Pancreas (tissue), 10 donors: ENCODE measurements at regions not wholly inside any gene's neighbourhood (a gene's known extent, or its start where the extent isn't known, plus 50 kb on each side); places are given as distances from the start of the nearest gene placed in this dataset.
A peak's percentile ranks its signal among the peaks of the same experiment; 100 is the strongest.

ENCODE experiments used
- ATAC-seq, 4 donors: fragments of 200-7000 bp; cut with Tn5 transposase; one replicate each; pipeline versions ENCODE4 v1.8.0 to v1.9.1; 2020; ENCODE audit warnings: mild to moderate bottlenecking in 4 of 4, moderate library complexity in 4 of 4
- DNase-seq, 6 donors: peaks; one replicate each; pipeline ENCODE4 v3.0.0-alpha.2; 2020
- FAIRE-seq: peaks from 2 replicates; lab custom pipeline; 2012; peaks lifted over from hg19 to GRCh38; lab: Jason Lieb, UNC
- H3K27ac ChIP-seq, 4 donors: fragments of 200-600 bp; sonication (generic); 1 replicate in 3 of 4; 2 replicates in 1 of 4; pipeline versions ENCODE4 v1.5.0 to v1.8.0; 2020
- H3K27me3 ChIP-seq, 4 donors: fragments of 200-600 bp; one replicate each; pipeline ENCODE4 v1.8.0; 2021
- H3K36me3 ChIP-seq, 3 donors: fragments of 200-600 bp; sonication (generic) in 1 of 3; one replicate each; pipeline versions ENCODE4 v1.5.0 to v1.8.0; 2020 to 2021
- H3K4me1 ChIP-seq, 3 donors: fragments of 200-600 bp; one replicate each; pipeline ENCODE4 v1.8.0; 2021
- H3K4me3 ChIP-seq, 4 donors: fragments of 200-600 bp; sonication (generic) in 2 of 4; one replicate each; pipeline versions ENCODE4 v1.5.0 to v1.8.0; 2020 to 2021
- H3K9me3 ChIP-seq, 4 donors: fragments of 200-600 bp; one replicate each; pipeline ENCODE4 v1.8.0; 2021
- CTCF ChIP-seq, 4 donors: fragments of 200-600 bp; sonication (generic) in 3 of 4; IDR thresholded peaks; one replicate each; pipeline versions ENCODE4 v1.5.0 to v1.8.0; 2021; ENCODE audit warnings: antibody characterized with exemption in 4 of 4
- WGBS, 2 donors: extraction: QIAGEN DNeasy Blood & Tissue Kit; methylation state at CpG; one replicate each; pipeline ENCODE4 v1.1.7; 2013; 5-methylcytosine and 5-hydroxymethylcytosine counted together
- intact Hi-C, 3 donors: fragments of 100-400 bp; cut with DNase I; formaldehyde crosslinking; loops; one replicate each; pipeline versions ENCODE4 v1.11.1 to v1.14.2; 2022
- donor health status: healthy with polysubstance abuse.
- donor health status: DM: no; HTN: no; CAD: no; lungs with moderate emphysema.
- donor health status: DM: no; HTN: no; CAD: no.
- donor health status: control.
- donor health status: control.
- donor health status: Bipolar disorder and iron deficiency.
- donor health status: DM: yes; HTN: yes; CAD: no.
- donor health status: DM: no; HTN: no; CAD: no.
- donor health status: DM: no; HTN: no; CAD: no.
- donor health status: DM: yes; HTN: yes; CAD: no.

- Histone ChIP-seq H3K9me3 (no peaks in the 10 kb centered on the region), H3K36me3 (no peaks in the 10 kb centered on the region), H3K4me3 (no peak overlapping the region), H3K27me3 (no peaks in the 10 kb centered on the region), H3K27ac (no peak overlapping the region), H3K4me1 (no peaks in the 10 kb centered on the region)
- no peak for ATAC-seq
- intact Hi-C loops: no loop called here
- DNase-seq: no peak
- no peak for FAIRE-seq
- no peak for TF ChIP-seq CTCF (IDR thresholded peaks at IDR 0.05)
- 76 to 79% methylated on average over 3 of the region's 3 CpGs for WGBS, 2 donors
Observed at GRCh38 chr15:67968966-67969365, 85.1 kb upstream of the PIAS1 start.

- Histone ChIP-seq H3K4me1 (no peaks in the 10 kb centered on the region), H3K36me3 (no peaks in the 10 kb centered on the region), H3K27ac (no peak overlapping the region), H3K4me3 (no peak overlapping the region), H3K9me3 (no peaks in the 10 kb centered on the region), H3K27me3 (no peaks in the 10 kb centered on the region)
- DNase-seq: no peak
- ATAC-seq: no peak
- 69 to 87% methylated on average over 3 of the region's 3 CpGs for WGBS, 2 donors
- intact Hi-C loops: no loop called here
- TF ChIP-seq CTCF (IDR thresholded peaks at IDR 0.05): no peak
- FAIRE-seq: no peak
Observed at GRCh38 chr15:67969892-67970291, 84.2 kb upstream of the PIAS1 start.

- TF ChIP-seq CTCF (IDR thresholded peaks at IDR 0.05): no peak
- 20 to 27% methylated on average over 4 of the region's 4 CpGs for WGBS, 2 donors
- no peak for FAIRE-seq
- H3K36me3 ChIP-seq: no peaks in the 10 kb centered on the region
- no peaks in the 10 kb centered on the region for H3K9me3 ChIP-seq
- H3K4me1 ChIP-seq: no peaks in the 10 kb centered on the region
- no peak overlapping the region for H3K4me3 ChIP-seq
- H3K27ac ChIP-seq: no peak overlapping the region
- peak in 2 of 4 donors; percentile 46 to 67 for ATAC-seq
- H3K27me3 ChIP-seq: no peaks in the 10 kb centered on the region
- no peak for DNase-seq
- intact Hi-C loops: no loop called here
Observed at GRCh38 chr15:67972377-67972776, 81.7 kb upstream of the PIAS1 start.

GRCh38 chr15:67973846-67974245 is 80.3 kb upstream of the PIAS1 start:
- 90 to 92% methylated on average over 4 of the region's 4 CpGs for WGBS, 2 donors
- DNase-seq: no peak
- no peak for ATAC-seq
- Histone ChIP-seq H3K4me1 (no peaks in the 10 kb centered on the region), H3K9me3 (no peaks in the 10 kb centered on the region), H3K36me3 (no peaks in the 10 kb centered on the region), H3K4me3 (no peak overlapping the region), H3K27ac (no peak overlapping the region), H3K27me3 (no peaks in the 10 kb centered on the region)
- no peak for FAIRE-seq
- intact Hi-C loops: no loop called here
- TF ChIP-seq CTCF (IDR thresholded peaks at IDR 0.05): no peak

GRCh38 chr15:67976506-67977073 is 77.5 kb upstream of the PIAS1 start:
- FAIRE-seq: no peak
- Histone ChIP-seq H3K4me1 (no peaks in the 10 kb centered on the region), H3K4me3 (no peak overlapping the region), H3K9me3 (no peaks in the 10 kb centered on the region), H3K36me3 (no peaks in the 10 kb centered on the region), H3K27ac (no peak overlapping the region), H3K27me3 (no peaks in the 10 kb centered on the region)
- WGBS, 2 donors: 93 to 95% methylated on average over 3 of the region's 3 CpGs
- intact Hi-C loops: no loop called here
- TF ChIP-seq CTCF (IDR thresholded peaks at IDR 0.05): no peak
- no peak for DNase-seq
- ATAC-seq: no peak
